NCI-H2107 treated with DMSO at 0.1 percent for 48 hours (cell line): ENCODE measurements at regions not wholly inside any gene's neighbourhood (a gene's known extent, or its start where the extent isn't known, plus 50 kb on each side); places are given as distances from the start of the nearest gene placed in this dataset.

ENCODE experiments used
- DNase-seq: peaks from one replicate; lab custom pipeline; 2025; ENCODE audit not compliant: unreplicated experiment; lab: John Stamatoyannopoulos, UW

GRCh38 chr6:147903931-147904330 lies 395.4 kb downstream of the SAMD5 start:
- DNase-seq, result no peak

GRCh38 chr6:147904416-147904815 lies 395.9 kb downstream of the SAMD5 start:
- DNase-seq, result no peak

- DNase-seq, result no peak
Measured at GRCh38 chr6:147905711-147906110, 397.2 kb downstream of the SAMD5 start.

- no peak for DNase-seq
Measured at GRCh38 chr6:147906361-147906760, 397.9 kb downstream of the SAMD5 start.

GRCh38 chr6:147909640-147910039 lies 401.1 kb downstream of the SAMD5 start:
- no peak for DNase-seq

- DNase-seq, result no peak
Measured at GRCh38 chr6:147910281-147910680, 401.8 kb downstream of the SAMD5 start.

- no peak for DNase-seq
Measured at GRCh38 chr6:147911057-147911456, 402.6 kb downstream of the SAMD5 start.

GRCh38 chr6:147911686-147912085 lies 403.2 kb downstream of the SAMD5 start:
- DNase-seq, result no peak

- no peak for DNase-seq
Measured at GRCh38 chr6:147922799-147923198, 414.3 kb downstream of the SAMD5 start.

GRCh38 chr6:147924598-147924997 lies 416.1 kb downstream of the SAMD5 start:
- DNase-seq, result no peak

- no peak for DNase-seq
Measured at GRCh38 chr6:147925826-147926225, 416.8 kb upstream of the SASH1 start.

- no peak for DNase-seq
Measured at GRCh38 chr6:147930745-147931144, 411.9 kb upstream of the SASH1 start.

- DNase-seq, result no peak
Measured at GRCh38 chr6:147933224-147933623, 409.4 kb upstream of the SASH1 start.

GRCh38 chr6:147935656-147936055 lies 407.0 kb upstream of the SASH1 start:
- no peak for DNase-seq

- no peak for DNase-seq
Measured at GRCh38 chr6:147936703-147937470, 405.8 kb upstream of the SASH1 start.

- no peak for DNase-seq
Measured at GRCh38 chr6:147941143-147941542, 401.5 kb upstream of the SASH1 start.

GRCh38 chr6:147942363-147942762 lies 400.3 kb upstream of the SASH1 start:
- no peak for DNase-seq

GRCh38 chr6:147944122-147944521 lies 398.5 kb upstream of the SASH1 start:
- no peak for DNase-seq

GRCh38 chr6:147947521-147947920 lies 395.1 kb upstream of the SASH1 start:
- no peak for DNase-seq

- DNase-seq, result no peak
Measured at GRCh38 chr6:147949981-147950622, 392.5 kb upstream of the SASH1 start.

- DNase-seq, result no peak
Measured at GRCh38 chr6:147950623-147950987, 392.0 kb upstream of the SASH1 start.

GRCh38 chr6:147951726-147952125 lies 390.9 kb upstream of the SASH1 start:
- no peak for DNase-seq

GRCh38 chr6:147954938-147955337 lies 387.7 kb upstream of the SASH1 start:
- no peak for DNase-seq
